ENCODE measurements at regions not wholly inside any gene's neighbourhood (a gene's known extent, or its start where the extent isn't known, plus 50 kb on each side); places are given as distances from the start of the nearest gene placed in this dataset.

DNA sequence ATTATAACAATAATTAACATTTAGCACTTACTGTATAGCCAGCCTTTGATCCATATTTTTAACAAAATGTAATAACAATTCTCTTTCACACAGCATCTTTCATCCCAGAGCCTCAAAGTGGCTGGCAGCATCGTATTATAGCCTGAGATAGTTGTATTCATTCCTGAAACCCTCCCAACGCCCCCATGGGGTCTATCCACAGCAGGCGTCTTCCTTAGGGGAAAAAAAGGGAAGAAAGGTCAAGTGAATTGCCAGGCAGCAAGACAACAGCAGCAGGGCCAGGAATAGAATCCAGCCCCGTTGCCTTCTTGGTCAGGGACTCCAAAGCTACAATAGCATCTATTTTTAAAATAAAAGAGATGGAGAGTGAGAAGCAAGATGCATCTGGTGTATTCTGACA, 424.4 kb upstream of the ID2 start:
- TF ChIP-seq, protein P1, sequence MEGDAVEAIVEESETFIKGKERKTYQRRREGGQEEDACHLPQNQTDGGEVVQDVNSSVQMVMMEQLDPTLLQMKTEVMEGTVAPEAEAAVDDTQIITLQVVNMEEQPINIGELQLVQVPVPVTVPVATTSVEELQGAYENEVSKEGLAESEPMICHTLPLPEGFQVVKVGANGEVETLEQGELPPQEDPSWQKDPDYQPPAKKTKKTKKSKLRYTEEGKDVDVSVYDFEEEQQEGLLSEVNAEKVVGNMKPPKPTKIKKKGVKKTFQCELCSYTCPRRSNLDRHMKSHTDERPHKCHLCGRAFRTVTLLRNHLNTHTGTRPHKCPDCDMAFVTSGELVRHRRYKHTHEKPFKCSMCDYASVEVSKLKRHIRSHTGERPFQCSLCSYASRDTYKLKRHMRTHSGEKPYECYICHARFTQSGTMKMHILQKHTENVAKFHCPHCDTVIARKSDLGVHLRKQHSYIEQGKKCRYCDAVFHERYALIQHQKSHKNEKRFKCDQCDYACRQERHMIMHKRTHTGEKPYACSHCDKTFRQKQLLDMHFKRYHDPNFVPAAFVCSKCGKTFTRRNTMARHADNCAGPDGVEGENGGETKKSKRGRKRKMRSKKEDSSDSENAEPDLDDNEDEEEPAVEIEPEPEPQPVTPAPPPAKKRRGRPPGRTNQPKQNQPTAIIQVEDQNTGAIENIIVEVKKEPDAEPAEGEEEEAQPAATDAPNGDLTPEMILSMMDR (IDR thresholded peaks at IDR 0.05) = no peak
- no peak for TF ChIP-seq JUN (IDR thresholded peaks at IDR 0.05)
